Right renal cortex interstitium (tissue), 3 donors: ENCODE measurements at regions not wholly inside any gene's neighbourhood (a gene's known extent, or its start where the extent isn't known, plus 50 kb on each side); places are given as distances from the start of the nearest gene placed in this dataset.
"Not testable (repeated sequence)": the region's sequence is repeated elsewhere in the genome, so short reads cannot be mapped to it uniquely, and the experiment has no call there.

Source experiments
- DNase-seq, 3 donors: peaks; one replicate each; pipeline ENCODE4 v3.0.0-alpha.2; 2013; ENCODE audit warnings: low read depth in 3 of 3, low spot score in 2 of 3

- no peak for DNase-seq
These were observed 374.2 kb downstream of the BCL11B start for GRCh38 chr14:98897605-98898309.

- no peak for DNase-seq
These were observed 372.6 kb downstream of the BCL11B start for GRCh38 chr14:98899441-98899840.

- no peak for DNase-seq
These were observed 371.8 kb downstream of the BCL11B start for GRCh38 chr14:98900236-98900635.

GRCh38 chr14:98900798-98901197 lies 371.2 kb downstream of the BCL11B start:
- DNase-seq = no peak

- DNase-seq = no peak
These were observed 370.3 kb downstream of the BCL11B start for GRCh38 chr14:98901511-98902205.

- no peak for DNase-seq
These were observed 368.6 kb downstream of the BCL11B start for GRCh38 chr14:98903371-98903770.

GRCh38 chr14:98904677-98905076 lies 367.3 kb downstream of the BCL11B start:
- DNase-seq = no peak

GRCh38 chr14:98906123-98906995 lies 365.6 kb downstream of the BCL11B start:
- DNase-seq = no peak

- DNase-seq = no peak
These were observed 364.7 kb downstream of the BCL11B start for GRCh38 chr14:98907271-98907670.

GRCh38 chr14:98908050-98908449 lies 363.9 kb downstream of the BCL11B start:
- no peak for DNase-seq

- no peak for DNase-seq
These were observed 362.6 kb downstream of the BCL11B start for GRCh38 chr14:98909251-98909944.

- DNase-seq = no peak
These were observed 361.9 kb downstream of the BCL11B start for GRCh38 chr14:98910061-98910460.

- no peak for DNase-seq
These were observed 359.3 kb downstream of the BCL11B start for GRCh38 chr14:98912655-98913054.

- no peak for DNase-seq
These were observed 357.9 kb downstream of the BCL11B start for GRCh38 chr14:98913967-98914650.

GRCh38 chr14:98914942-98915341 lies 357.1 kb downstream of the BCL11B start:
- no peak for DNase-seq

GRCh38 chr14:98915625-98916024 lies 356.4 kb downstream of the BCL11B start:
- no peak for DNase-seq

- no peak for DNase-seq
These were observed 356.0 kb downstream of the BCL11B start for GRCh38 chr14:98916036-98916435.

- DNase-seq = no peak
These were observed 355.5 kb downstream of the BCL11B start for GRCh38 chr14:98916476-98916875.

- DNase-seq = no peak
These were observed 352.6 kb downstream of the BCL11B start for GRCh38 chr14:98919434-98919833.

GRCh38 chr14:98921306-98921705 lies 350.7 kb downstream of the BCL11B start:
- not testable (repeated sequence) for DNase-seq
